ENCODE measurements at regions not wholly inside any gene's neighbourhood (a gene's known extent, or its start where the extent isn't known, plus 50 kb on each side); places are given as distances from the start of the nearest gene placed in this dataset.

- TF ChIP-seq POLR2A (IDR thresholded peaks at IDR 0.05) (no peak), CTCF (IDR thresholded peaks at IDR 0.05) (no peak), POLR2AphosphoS5 (IDR thresholded peaks at IDR 0.05) (no peak), EP300 (IDR thresholded peaks at IDR 0.05) (no peak)
These were observed 654.0 kb downstream of the QKI start for GRCh38 chr6:164068527-164068926.
